Ureter (tissue), 1 donor: ENCODE measurements at regions not wholly inside any gene's neighbourhood (a gene's known extent, or its start where the extent isn't known, plus 50 kb on each side); places are given as distances from the start of the nearest gene placed in this dataset.
A peak's percentile ranks its signal among the peaks of the same experiment; 100 is the strongest.
"Not testable (repeated sequence)": the region's sequence is repeated elsewhere in the genome, so short reads cannot be mapped to it uniquely, and the experiment has no call there.

Experiments
- DNase-seq: peaks from one replicate; pipeline ENCODE4 v3.0.0-alpha.2; 2020; ENCODE audit warnings: low spot score
- donor health status: DM: yes; HTN: yes; CAD: no.

GRCh38 chr1:30532621-30533020 is 190.8 kb downstream of the MATN1 start:
- DNase-seq = no peak

GRCh38 chr1:30527511-30528140 is 195.8 kb downstream of the MATN1 start:
- peak; percentile 34 for DNase-seq

- no peak for DNase-seq
These were observed 196.6 kb downstream of the MATN1 start for GRCh38 chr1:30526652-30527345.

- DNase-seq = peak; percentile 49
These were observed 197.3 kb downstream of the MATN1 start for GRCh38 chr1:30525971-30526651.

- DNase-seq = no peak
These were observed 197.8 kb downstream of the MATN1 start for GRCh38 chr1:30525631-30525970.

GRCh38 chr1:30524840-30525617 is 198.4 kb downstream of the MATN1 start:
- peak; percentile 41 for DNase-seq

- DNase-seq = peak; percentile 24
These were observed 199.3 kb downstream of the MATN1 start for GRCh38 chr1:30524025-30524555.

- peak; percentile 36 for DNase-seq
These were observed 200.0 kb downstream of the MATN1 start for GRCh38 chr1:30523055-30524020.

GRCh38 chr1:30522031-30523004 is 201.1 kb downstream of the MATN1 start:
- peak; percentile 67 for DNase-seq

GRCh38 chr1:30521261-30521865 is 202.0 kb downstream of the MATN1 start:
- peak; percentile 32 for DNase-seq

- no peak for DNase-seq
These were observed 202.9 kb downstream of the MATN1 start for GRCh38 chr1:30520476-30520875.

- no peak for DNase-seq
These were observed 204.1 kb downstream of the MATN1 start for GRCh38 chr1:30519201-30519763.

GRCh38 chr1:30518696-30519095 is 204.7 kb downstream of the MATN1 start:
- no peak for DNase-seq

GRCh38 chr1:30518186-30518585 is 205.2 kb downstream of the MATN1 start:
- peak; percentile 17 for DNase-seq

- DNase-seq = not testable (repeated sequence)
These were observed 205.7 kb downstream of the MATN1 start for GRCh38 chr1:30517666-30518065.

- peak; percentile 30 for DNase-seq
These were observed 206.1 kb downstream of the MATN1 start for GRCh38 chr1:30517241-30517640.

- peak; percentile 30 for DNase-seq
These were observed 206.9 kb downstream of the MATN1 start for GRCh38 chr1:30516485-30516858.

GRCh38 chr1:30515755-30516484 is 207.5 kb downstream of the MATN1 start:
- DNase-seq = peak; percentile 32
